ENCODE measurements at regions not wholly inside any gene's neighbourhood (a gene's known extent, or its start where the extent isn't known, plus 50 kb on each side); places are given as distances from the start of the nearest gene placed in this dataset.

DNA sequence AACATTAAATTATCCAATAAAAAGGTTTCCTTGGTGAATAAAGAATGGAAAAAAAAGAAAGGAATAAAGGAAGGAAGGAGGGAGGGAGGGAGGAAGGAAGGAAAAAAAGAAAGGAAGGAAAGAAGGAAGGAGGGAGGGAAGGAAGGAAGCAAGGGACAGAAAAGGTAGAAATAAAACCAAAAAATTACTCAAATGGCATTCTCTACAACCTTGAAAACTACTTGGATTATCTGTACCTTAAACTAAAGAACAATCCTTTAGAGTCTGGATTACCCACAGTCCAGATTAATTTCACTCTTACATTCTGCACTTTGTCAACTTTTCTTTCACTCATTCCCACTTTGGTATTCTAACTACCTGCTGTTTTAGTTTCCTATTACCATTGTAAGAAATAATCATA, 361.8 kb upstream of the ADGRB3 start:
- no peak overlapping the region for H3K4me3 ChIP-seq
- DNase-seq (ENCODE audit: extremely low spot score in 2 of 2) = no peak
- H3K9me3 ChIP-seq = no peaks in the 10 kb centered on the region
- TF ChIP-seq CTCF (IDR thresholded peaks at IDR 0.05) (no peak), POLR2AphosphoS5 (IDR thresholded peaks at IDR 0.05; ENCODE audit: insufficient read depth in 1 of 2, low read depth in 1 of 2) (no peak), POLR2A (IDR thresholded peaks at IDR 0.05) (no peak)
- intact Hi-C loops (cut with DNase I) = no loop called here
- H3K4me1 ChIP-seq = no peaks in the 10 kb centered on the region
- H3K27me3 ChIP-seq = no peaks in the 10 kb centered on the region
- no peak overlapping the region for H3K27ac ChIP-seq
- H3K36me3 ChIP-seq = no peaks in the 10 kb centered on the region

DNA sequence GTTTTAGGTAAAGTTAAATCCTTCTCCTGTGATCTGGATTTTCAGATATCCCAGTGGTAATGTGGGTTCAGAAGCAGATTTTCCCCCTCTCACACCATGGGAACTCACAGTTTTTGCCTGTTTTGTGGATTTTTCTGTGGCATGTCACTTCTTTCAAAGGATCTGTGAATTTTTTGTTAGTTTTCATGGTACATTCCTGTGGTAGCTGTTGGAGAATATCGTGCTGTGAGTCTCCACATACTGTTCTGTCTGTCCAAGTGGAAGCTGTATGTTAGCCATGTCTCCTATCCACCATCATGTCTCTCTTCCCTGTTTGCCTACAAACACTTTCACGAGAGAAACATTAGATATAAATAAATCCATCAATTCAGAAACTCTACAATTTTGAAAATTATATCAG, 378.7 kb upstream of the ADGRB3 start:
- intact Hi-C loops (cut with DNase I) = no loop called here
- H3K4me3 ChIP-seq = no peak overlapping the region
- H3K36me3 ChIP-seq = no peaks in the 10 kb centered on the region
- H3K27me3 ChIP-seq = no peaks in the 10 kb centered on the region
- no peaks in the 10 kb centered on the region for H3K9me3 ChIP-seq
- no peaks in the 10 kb centered on the region for H3K4me1 ChIP-seq
- TF ChIP-seq POLR2AphosphoS5 (IDR thresholded peaks at IDR 0.05; ENCODE audit: insufficient read depth in 1 of 2, low read depth in 1 of 2) (no peak), POLR2A (IDR thresholded peaks at IDR 0.05) (no peak), CTCF (IDR thresholded peaks at IDR 0.05) (no peak)
- no peak for DNase-seq (ENCODE audit: extremely low spot score in 2 of 2)
- no peak overlapping the region for H3K27ac ChIP-seq

- no peak overlapping the region for H3K27ac ChIP-seq
- no peaks in the 10 kb centered on the region for H3K9me3 ChIP-seq
- no peaks in the 10 kb centered on the region for H3K27me3 ChIP-seq
- no peaks in the 10 kb centered on the region for H3K36me3 ChIP-seq
- no peak for DNase-seq (ENCODE audit: extremely low spot score in 2 of 2)
- intact Hi-C loops (cut with DNase I) = no loop called here
- H3K4me1 ChIP-seq = no peaks in the 10 kb centered on the region
- no peak for TF ChIP-seq CTCF (IDR thresholded peaks at IDR 0.05)
- TF ChIP-seq POLR2AphosphoS5 (IDR thresholded peaks at IDR 0.05; ENCODE audit: insufficient read depth in 1 of 2, low read depth in 1 of 2) = no peak
- no peak for TF ChIP-seq POLR2A (IDR thresholded peaks at IDR 0.05)
- H3K4me3 ChIP-seq = no peak overlapping the region
Measured at GRCh38 chr6:68252632-68253031, 382.4 kb upstream of the ADGRB3 start.

GRCh38 chr6:68247782-68248181, 387.3 kb upstream of the ADGRB3 start:
- Histone ChIP-seq H3K4me1 (no peaks in the 10 kb centered on the region), H3K27me3 (no peaks in the 10 kb centered on the region), H3K27ac (no peak overlapping the region), H3K36me3 (no peaks in the 10 kb centered on the region), H3K9me3 (no peaks in the 10 kb centered on the region), H3K4me3 (no peak overlapping the region)
- intact Hi-C loops (cut with DNase I) = loop anchor here (5.0 kb wide), 1 partner anchor 170 kb away; no protein-coding TSS in a partner anchor
- DNase-seq (ENCODE audit: extremely low spot score in 2 of 2) = no peak
- TF ChIP-seq POLR2AphosphoS5 (IDR thresholded peaks at IDR 0.05; ENCODE audit: insufficient read depth in 1 of 2, low read depth in 1 of 2) (no peak), CTCF (IDR thresholded peaks at IDR 0.05) (no peak), POLR2A (IDR thresholded peaks at IDR 0.05) (no peak)

- H3K27me3 ChIP-seq = no peaks in the 10 kb centered on the region
- H3K4me3 ChIP-seq = no peak overlapping the region
- H3K4me1 ChIP-seq = no peaks in the 10 kb centered on the region
- TF ChIP-seq POLR2A (IDR thresholded peaks at IDR 0.05) (no peak), CTCF (IDR thresholded peaks at IDR 0.05) (no peak), POLR2AphosphoS5 (IDR thresholded peaks at IDR 0.05; ENCODE audit: insufficient read depth in 1 of 2, low read depth in 1 of 2) (no peak)
- DNase-seq (ENCODE audit: extremely low spot score in 2 of 2) = no peak
- no peaks in the 10 kb centered on the region for H3K36me3 ChIP-seq
- no peaks in the 10 kb centered on the region for H3K9me3 ChIP-seq
- no peak overlapping the region for H3K27ac ChIP-seq
- intact Hi-C loops (cut with DNase I) = no loop called here
Measured at GRCh38 chr6:68240726-68241125, 394.4 kb upstream of the ADGRB3 start.

All from vagina (tissue), 2 donors.